ENCODE measurements at regions not wholly inside any gene's neighbourhood (a gene's known extent, or its start where the extent isn't known, plus 50 kb on each side); places are given as distances from the start of the nearest gene placed in this dataset.

DNA sequence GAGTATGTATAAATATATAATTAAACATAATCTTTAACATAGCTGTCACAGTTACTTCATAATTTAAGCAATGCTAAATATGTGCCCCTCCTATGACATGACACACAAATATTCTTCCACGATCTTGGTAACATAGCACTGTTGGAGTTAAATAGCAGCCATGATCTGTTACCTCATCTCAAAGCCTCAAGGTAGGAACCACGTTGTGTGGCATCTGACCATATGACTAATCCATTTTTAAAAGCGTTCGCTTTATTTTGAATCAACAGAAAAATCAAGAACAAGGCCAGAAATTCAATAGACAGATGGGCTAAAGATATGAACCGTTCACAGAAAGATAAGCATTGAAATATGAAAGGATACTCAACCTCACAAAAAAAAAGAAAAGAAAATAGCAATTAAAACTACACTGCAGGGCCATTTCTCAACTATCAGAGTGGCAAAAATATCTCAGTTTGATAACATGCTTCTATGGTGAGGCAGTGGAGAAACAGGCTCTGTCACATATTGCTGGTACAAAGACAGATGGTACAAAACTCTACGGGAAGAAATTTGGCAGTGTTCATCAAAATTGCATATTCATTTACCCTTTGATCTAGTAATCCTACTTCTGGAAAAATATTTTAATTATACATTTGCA, 105.9 kb downstream of the TMX3 start:
- TF ChIP-seq, protein P1, sequence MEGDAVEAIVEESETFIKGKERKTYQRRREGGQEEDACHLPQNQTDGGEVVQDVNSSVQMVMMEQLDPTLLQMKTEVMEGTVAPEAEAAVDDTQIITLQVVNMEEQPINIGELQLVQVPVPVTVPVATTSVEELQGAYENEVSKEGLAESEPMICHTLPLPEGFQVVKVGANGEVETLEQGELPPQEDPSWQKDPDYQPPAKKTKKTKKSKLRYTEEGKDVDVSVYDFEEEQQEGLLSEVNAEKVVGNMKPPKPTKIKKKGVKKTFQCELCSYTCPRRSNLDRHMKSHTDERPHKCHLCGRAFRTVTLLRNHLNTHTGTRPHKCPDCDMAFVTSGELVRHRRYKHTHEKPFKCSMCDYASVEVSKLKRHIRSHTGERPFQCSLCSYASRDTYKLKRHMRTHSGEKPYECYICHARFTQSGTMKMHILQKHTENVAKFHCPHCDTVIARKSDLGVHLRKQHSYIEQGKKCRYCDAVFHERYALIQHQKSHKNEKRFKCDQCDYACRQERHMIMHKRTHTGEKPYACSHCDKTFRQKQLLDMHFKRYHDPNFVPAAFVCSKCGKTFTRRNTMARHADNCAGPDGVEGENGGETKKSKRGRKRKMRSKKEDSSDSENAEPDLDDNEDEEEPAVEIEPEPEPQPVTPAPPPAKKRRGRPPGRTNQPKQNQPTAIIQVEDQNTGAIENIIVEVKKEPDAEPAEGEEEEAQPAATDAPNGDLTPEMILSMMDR (IDR thresholded peaks at IDR 0.05): no peak
- TF ChIP-seq POLR2A (IDR thresholded peaks at IDR 0.05) (no peak), EP300 (IDR thresholded peaks at IDR 0.05) (no peak)
